GM12891 (cell line): ENCODE measurements at regions not wholly inside any gene's neighbourhood (a gene's known extent, or its start where the extent isn't known, plus 50 kb on each side); places are given as distances from the start of the nearest gene placed in this dataset.

Source experiments
- DNase-seq: peaks from one replicate; pipeline ENCODE4 v3.0.0; 2011; ENCODE audit warnings: low spot score; ENCODE audit not compliant: insufficient read length
- FAIRE-seq: peaks from 2 replicates; lab custom pipeline; 2011; peaks lifted over from hg19 to GRCh38; lab: Jason Lieb, UNC
- PAX5 ChIP-seq: IDR thresholded peaks from 2 replicates; pipeline ENCODE4 v1.6.1; 2011; ENCODE audit warnings: low read length, moderate library complexity, mild to moderate bottlenecking; ENCODE audit not compliant: insufficient read depth, severe bottlenecking
- POLR2A ChIP-seq: IDR thresholded peaks from 2 replicates; pipeline ENCODE4 v1.6.1; 2011; ENCODE audit warnings: low read depth, low read length, control low read depth
- POLR2AphosphoS5 ChIP-seq: IDR thresholded peaks from 2 replicates; pipeline ENCODE4 v1.6.1; 2011; ENCODE audit warnings: low read depth, low read length, control low read depth
- POU2F2 ChIP-seq: IDR thresholded peaks from 2 replicates; pipeline ENCODE4 v1.6.1; 2011; ENCODE audit warnings: low read depth, mild to moderate bottlenecking, control low read depth, low read length, moderate library complexity
- SPI1 ChIP-seq: IDR thresholded peaks from 2 replicates; pipeline ENCODE4 v1.6.1; 2011; ENCODE audit warnings: low read depth, low read length, control low read depth
- TAF1 ChIP-seq: IDR thresholded peaks from 2 replicates; pipeline ENCODE4 v1.6.1; 2011; ENCODE audit warnings: low read depth, low read length, control low read depth

- TF ChIP-seq POLR2A, result no peak
- no peak for TF ChIP-seq TAF1
- no peak for TF ChIP-seq POLR2AphosphoS5
- TF ChIP-seq PAX5, result no peak
- TF ChIP-seq SPI1, result no peak
- TF ChIP-seq POU2F2, result no peak
- DNase-seq (no peak), FAIRE-seq (no peak)
These were observed 174.2 kb upstream of the PHF14 start for GRCh38 chr7:10799475-10799874.

- DNase-seq (no peak), FAIRE-seq (no peak)
- TF ChIP-seq POLR2AphosphoS5 (no peak), SPI1 (no peak), PAX5 (no peak), POU2F2 (no peak), TAF1 (no peak), POLR2A (no peak)
These were observed 171.7 kb upstream of the PHF14 start for GRCh38 chr7:10802011-10802410.

DNA sequence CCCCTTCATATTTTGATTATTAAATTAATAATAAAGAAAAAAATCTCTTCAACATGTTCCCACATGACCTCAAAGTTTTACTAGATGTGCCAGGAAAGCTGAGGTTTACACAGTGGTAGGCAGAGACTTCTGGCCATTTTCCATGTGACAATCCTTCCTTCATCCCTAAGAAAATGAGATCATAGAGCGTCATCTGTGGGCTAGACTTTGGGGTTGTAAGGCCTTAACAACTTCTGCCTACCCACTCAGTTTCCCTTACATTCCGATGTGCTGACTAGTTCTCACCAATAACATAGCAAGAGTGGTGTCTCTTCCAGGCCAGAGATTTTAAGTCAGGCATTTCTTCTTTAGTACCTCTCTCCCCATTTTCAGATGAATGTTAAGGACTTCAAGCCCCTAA is 171.1 kb upstream of the PHF14 start:
- FAIRE-seq, result no peak
- no peak for DNase-seq
- TF ChIP-seq POLR2A (no peak), PAX5 (no peak), POU2F2 (no peak), POLR2AphosphoS5 (no peak), SPI1 (no peak), TAF1 (no peak)

DNA sequence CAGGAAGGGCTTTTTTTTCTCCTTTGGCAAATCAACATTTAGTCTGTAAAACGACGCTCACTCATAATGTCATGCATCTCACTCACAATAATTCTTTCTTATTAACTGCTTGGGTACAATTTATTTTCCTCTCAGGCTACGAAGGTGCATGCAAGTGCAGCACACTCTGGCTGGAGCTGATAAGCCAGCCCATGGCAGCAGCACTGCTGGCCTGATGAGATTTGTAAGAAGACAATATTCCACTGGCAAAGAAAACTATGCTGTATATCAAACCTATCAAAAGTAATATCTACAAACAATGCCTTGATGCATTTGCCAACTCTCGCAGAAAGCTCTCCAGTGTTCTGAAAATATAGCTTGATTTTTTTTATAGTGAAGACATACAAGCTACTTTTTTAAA is 170.0 kb upstream of the PHF14 start:
- TF ChIP-seq SPI1 (no peak), TAF1 (no peak), POU2F2 (no peak), POLR2A (no peak), POLR2AphosphoS5 (no peak), PAX5 (no peak)
- DNase-seq (no peak), FAIRE-seq (no peak)

DNA sequence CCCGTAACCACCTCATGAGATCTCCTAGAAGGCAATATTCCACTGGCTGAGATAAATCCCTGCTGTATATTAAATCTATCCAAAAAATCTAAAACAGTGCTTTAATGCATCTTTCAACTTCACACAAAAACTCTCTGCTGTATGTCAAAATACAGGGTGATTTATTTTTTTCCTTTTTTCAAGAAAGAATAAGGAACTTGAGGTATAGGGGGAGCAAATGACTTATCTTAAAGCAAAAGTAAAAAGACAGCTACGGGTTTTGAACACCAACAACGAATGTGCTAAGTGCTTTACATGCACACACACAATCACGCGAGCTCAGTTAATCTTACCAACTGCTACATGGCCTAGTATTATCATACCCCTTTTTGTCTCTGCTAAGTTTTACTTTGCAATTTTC is 168.9 kb upstream of the PHF14 start:
- no peak for DNase-seq
- no peak for FAIRE-seq
- no peak for TF ChIP-seq SPI1

DNA sequence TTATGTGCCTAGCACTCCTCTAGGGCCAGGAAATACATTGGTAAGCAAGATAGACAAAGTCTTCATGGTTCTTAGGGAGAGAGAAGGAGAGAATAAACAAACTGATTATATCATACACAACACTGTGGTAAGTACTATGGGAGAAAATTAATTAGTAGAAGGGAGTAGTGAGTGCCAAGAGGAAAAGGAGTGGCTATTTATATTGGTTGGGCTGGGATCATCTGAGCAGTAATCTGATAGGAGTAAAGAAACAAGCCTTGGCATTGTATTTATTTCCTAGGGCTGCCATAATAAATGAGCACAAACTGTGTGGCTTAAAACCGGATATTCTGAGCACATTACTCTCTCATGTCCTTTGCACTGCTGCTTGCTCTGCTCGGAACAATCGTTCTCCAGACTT is 158.1 kb upstream of the PHF14 start:
- DNase-seq, result no peak
- FAIRE-seq, result no peak
- TF ChIP-seq PAX5, result no peak

DNA sequence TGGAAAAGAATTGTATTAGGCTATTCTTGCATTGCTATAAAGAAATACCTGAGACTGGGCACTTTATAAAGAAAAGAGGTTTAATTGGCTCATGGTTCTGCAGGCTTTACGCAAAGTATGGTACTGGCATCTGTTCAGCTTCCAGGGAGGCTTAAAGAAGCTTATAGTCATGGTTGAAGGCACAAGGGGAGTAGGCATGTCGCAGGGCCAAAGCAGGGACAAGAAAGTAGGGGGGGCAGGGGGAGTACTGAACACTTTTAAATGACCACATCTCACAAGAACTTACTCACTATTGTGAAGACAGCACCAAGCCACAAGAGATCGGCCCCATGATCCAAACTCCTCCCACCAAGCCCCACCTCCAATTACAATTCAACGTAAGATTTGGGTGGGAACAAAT is 152.5 kb upstream of the PHF14 start:
- FAIRE-seq (no peak), DNase-seq (no peak)
- no peak for TF ChIP-seq SPI1
- TF ChIP-seq TAF1, result no peak
- no peak for TF ChIP-seq PAX5
- TF ChIP-seq POLR2AphosphoS5, result no peak
- TF ChIP-seq POU2F2, result no peak
- TF ChIP-seq POLR2A, result no peak

DNA sequence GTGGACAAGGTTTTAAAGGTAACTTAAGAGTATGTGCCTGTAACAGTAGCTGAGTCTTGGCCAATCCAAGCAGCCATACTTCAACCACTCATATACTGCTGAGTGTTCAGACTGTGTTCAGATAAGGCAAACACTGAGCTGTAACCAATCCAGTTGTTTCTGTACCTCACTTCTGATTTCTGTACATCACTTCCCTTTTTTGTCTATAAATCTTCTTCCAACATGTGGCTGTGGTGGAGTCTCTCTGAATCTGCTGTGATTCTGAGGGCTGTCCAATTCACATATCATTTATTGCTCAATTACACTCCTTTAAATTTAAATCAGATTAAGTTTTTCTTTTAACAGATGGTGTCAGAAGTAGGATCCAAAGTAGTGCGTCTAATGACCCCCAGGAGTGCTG is 149.5 kb upstream of the PHF14 start:
- no peak for DNase-seq
- FAIRE-seq, result no peak
- TF ChIP-seq POLR2AphosphoS5 (no peak), POLR2A (no peak), SPI1 (no peak), TAF1 (no peak), POU2F2 (no peak), PAX5 (no peak)

- no peak for FAIRE-seq
- no peak for TF ChIP-seq PAX5
- no peak for TF ChIP-seq POU2F2
- TF ChIP-seq POLR2A, result no peak
- no peak for TF ChIP-seq TAF1
- TF ChIP-seq SPI1, result no peak
- TF ChIP-seq POLR2AphosphoS5, result no peak
These were observed 135.4 kb upstream of the PHF14 start for GRCh38 chr7:10838228-10838627.

DNA sequence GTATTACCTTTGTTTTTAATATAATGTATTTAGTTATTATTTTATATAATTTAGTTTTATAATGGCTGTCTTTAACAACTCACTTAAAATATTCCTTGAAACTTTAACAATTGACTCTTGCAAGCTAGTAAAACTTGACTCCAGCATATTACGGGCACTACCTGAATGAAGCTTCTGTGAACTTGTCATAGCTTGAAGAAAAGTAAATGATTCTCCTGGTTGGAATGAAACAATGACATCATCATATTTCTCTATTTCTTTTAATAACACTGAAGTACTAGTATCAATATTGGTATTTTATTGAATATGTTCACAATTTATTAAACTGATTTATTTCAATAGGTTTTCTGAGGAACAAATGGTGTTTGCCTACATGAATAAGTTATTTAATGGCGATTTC is 128.4 kb upstream of the PHF14 start:
- DNase-seq (no peak), FAIRE-seq (no peak)
- TF ChIP-seq POLR2AphosphoS5 (no peak), TAF1 (no peak), PAX5 (no peak), POU2F2 (no peak), POLR2A (no peak)

More at GRCh38 chr7:10838228-10838627, 135.4 kb upstream of the PHF14 start:
- DNase-seq, result no peak

GRCh38 chr7:10855583-10855982 is 118.1 kb upstream of the PHF14 start:
- FAIRE-seq (no peak), DNase-seq (no peak)
- TF ChIP-seq POLR2AphosphoS5 (no peak), SPI1 (no peak), TAF1 (no peak), POLR2A (no peak), POU2F2 (no peak), PAX5 (no peak)
